ENCODE measurements at regions not wholly inside any gene's neighbourhood (a gene's known extent, or its start where the extent isn't known, plus 50 kb on each side); places are given as distances from the start of the nearest gene placed in this dataset.

DNA sequence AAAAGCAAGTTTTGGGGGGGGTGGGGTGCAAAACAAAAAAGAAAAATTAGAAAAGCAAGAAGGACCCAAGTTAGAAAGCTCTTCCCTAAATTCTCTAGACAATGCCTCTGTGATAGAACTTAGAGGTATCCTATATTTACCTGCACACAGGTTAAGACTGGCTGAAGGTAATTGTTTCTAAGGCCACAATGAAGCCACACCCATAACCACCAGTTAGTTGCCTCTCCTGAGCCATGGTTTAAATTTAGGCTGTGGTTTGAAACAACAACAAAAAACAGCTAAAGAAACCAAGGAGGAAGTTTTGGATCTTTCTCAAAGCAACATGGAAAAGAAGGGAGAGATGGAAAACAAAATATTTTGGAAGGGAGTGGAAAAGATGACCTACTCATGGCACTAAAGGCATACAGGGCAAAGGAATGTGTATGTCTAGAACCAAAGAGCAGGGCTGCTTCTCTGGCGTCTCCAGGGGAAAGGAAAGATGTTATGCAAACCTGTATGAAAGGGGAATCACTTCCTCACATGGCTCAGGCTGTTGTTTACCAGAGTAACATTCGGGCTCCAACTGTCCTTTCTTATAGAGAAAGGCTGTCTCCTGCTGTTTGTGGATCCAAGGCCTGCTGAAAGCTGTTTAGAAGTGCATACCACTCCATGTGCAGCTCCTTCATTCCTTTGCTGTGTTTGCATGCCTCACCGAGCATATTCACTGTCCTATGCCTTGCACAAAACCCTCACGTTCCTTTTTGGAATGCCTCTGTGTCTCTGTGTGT lies 408.9 kb upstream of the MPDZ start:
- ATAC-seq = no peak
- CTCF ChIA-PET = no interaction called here
- intact Hi-C loops (cut with micrococcal nuclease; ENCODE audit: unreplicated experiment) = loop anchor here (10.0 kb wide), 1 partner anchor 416 kb away; no protein-coding TSS in a partner anchor

DNA sequence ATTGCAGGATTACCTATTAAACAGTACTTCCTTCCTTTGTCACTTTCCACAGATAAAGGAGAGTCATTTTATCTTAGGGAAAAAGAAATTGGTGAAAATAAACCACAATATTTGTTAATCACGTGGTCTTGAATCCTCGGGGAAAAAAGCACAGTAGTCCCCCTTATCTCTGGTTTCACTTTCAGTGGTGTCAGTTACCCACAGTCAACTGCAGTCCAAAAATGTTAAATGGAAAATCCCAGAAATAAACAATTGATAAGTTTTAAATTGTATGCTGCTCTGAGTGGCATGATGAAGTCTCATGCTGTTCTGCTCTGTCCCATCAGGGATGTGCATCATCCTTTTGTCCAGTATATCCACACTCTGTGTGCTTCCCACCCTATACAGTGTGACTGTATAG lies 405.2 kb upstream of the MPDZ start:
- ChIA-PET POLR2A (no interaction called here), CTCF (no interaction called here)
- Histone ChIP-seq H3K4me3 (ENCODE audit: low read depth in 2 of 2, low read length in 2 of 2) (no peak overlapping the region), H3K27ac (ENCODE audit: low read length) (no peak overlapping the region), H3K4me1 (ENCODE audit: control insufficient read depth, insufficient read depth, low read length) (no peaks in the 10 kb centered on the region), H3K9me3 (ENCODE audit: control insufficient read depth, insufficient read depth, low read depth, low read length) (no peaks in the 10 kb centered on the region), H3K27me3 (ENCODE audit: control insufficient read depth, insufficient read depth, low read length) (no peaks in the 10 kb centered on the region), H3K36me3 (ENCODE audit: control insufficient read depth, insufficient read depth, low read length) (no peaks in the 10 kb centered on the region; the same call in 1 of the 2 replicates)
- DNase-seq (ENCODE audit: low read depth, low spot score) (no peak), ATAC-seq (no peak)
- intact Hi-C loops (cut with micrococcal nuclease; ENCODE audit: unreplicated experiment) (loop anchor here (10.0 kb wide), 1 partner anchor 420 kb away; no protein-coding TSS in a partner anchor), in situ Hi-C loops (cut with HindIII; ENCODE audit: low pct_unique_long_range_greater_than_20kb, low sequenced_read_pairs) (no loop called here)
- no peak for TF ChIP-seq POLR2AphosphoS5 (IDR thresholded peaks at IDR 0.05; ENCODE audit: low read depth, low read length)
- TF ChIP-seq, protein P1, sequence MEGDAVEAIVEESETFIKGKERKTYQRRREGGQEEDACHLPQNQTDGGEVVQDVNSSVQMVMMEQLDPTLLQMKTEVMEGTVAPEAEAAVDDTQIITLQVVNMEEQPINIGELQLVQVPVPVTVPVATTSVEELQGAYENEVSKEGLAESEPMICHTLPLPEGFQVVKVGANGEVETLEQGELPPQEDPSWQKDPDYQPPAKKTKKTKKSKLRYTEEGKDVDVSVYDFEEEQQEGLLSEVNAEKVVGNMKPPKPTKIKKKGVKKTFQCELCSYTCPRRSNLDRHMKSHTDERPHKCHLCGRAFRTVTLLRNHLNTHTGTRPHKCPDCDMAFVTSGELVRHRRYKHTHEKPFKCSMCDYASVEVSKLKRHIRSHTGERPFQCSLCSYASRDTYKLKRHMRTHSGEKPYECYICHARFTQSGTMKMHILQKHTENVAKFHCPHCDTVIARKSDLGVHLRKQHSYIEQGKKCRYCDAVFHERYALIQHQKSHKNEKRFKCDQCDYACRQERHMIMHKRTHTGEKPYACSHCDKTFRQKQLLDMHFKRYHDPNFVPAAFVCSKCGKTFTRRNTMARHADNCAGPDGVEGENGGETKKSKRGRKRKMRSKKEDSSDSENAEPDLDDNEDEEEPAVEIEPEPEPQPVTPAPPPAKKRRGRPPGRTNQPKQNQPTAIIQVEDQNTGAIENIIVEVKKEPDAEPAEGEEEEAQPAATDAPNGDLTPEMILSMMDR (IDR thresholded peaks at IDR 0.05) = no peak
- no peak for TF ChIP-seq TCF7L2 (IDR thresholded peaks at IDR 0.05; ENCODE audit: low read depth, low read length)
- TF ChIP-seq, protein P2, sequence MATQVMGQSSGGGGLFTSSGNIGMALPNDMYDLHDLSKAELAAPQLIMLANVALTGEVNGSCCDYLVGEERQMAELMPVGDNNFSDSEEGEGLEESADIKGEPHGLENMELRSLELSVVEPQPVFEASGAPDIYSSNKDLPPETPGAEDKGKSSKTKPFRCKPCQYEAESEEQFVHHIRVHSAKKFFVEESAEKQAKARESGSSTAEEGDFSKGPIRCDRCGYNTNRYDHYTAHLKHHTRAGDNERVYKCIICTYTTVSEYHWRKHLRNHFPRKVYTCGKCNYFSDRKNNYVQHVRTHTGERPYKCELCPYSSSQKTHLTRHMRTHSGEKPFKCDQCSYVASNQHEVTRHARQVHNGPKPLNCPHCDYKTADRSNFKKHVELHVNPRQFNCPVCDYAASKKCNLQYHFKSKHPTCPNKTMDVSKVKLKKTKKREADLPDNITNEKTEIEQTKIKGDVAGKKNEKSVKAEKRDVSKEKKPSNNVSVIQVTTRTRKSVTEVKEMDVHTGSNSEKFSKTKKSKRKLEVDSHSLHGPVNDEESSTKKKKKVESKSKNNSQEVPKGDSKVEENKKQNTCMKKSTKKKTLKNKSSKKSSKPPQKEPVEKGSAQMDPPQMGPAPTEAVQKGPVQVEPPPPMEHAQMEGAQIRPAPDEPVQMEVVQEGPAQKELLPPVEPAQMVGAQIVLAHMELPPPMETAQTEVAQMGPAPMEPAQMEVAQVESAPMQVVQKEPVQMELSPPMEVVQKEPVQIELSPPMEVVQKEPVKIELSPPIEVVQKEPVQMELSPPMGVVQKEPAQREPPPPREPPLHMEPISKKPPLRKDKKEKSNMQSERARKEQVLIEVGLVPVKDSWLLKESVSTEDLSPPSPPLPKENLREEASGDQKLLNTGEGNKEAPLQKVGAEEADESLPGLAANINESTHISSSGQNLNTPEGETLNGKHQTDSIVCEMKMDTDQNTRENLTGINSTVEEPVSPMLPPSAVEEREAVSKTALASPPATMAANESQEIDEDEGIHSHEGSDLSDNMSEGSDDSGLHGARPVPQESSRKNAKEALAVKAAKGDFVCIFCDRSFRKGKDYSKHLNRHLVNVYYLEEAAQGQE (IDR thresholded peaks at IDR 0.05; ENCODE audit: insufficient read depth in 1 of 2, low read depth in 2 of 2, low read length in 1 of 2) = no peak
- TF ChIP-seq SIN3A (IDR thresholded peaks at IDR 0.05; ENCODE audit: borderline replicate concordance, insufficient read depth, low read depth, low read length) = no peak
- no TSS peak for BruUV-seq (replicated peaks)

More for the DNA sequence above, 408.9 kb upstream of the MPDZ start:
- POLR2A ChIA-PET = no interaction called here
- TF ChIP-seq, protein P2 (IDR thresholded peaks at IDR 0.05; ENCODE audit: insufficient read depth in 1 of 2, low read depth in 2 of 2, low read length in 1 of 2) = no peak
- TF ChIP-seq, protein P1 (IDR thresholded peaks at IDR 0.05) = no peak
- TF ChIP-seq SIN3A (IDR thresholded peaks at IDR 0.05; ENCODE audit: borderline replicate concordance, insufficient read depth, low read depth, low read length) = no peak
- no peak for TF ChIP-seq TCF7L2 (IDR thresholded peaks at IDR 0.05; ENCODE audit: low read depth, low read length)
- TF ChIP-seq POLR2AphosphoS5 (IDR thresholded peaks at IDR 0.05; ENCODE audit: low read depth, low read length) = no peak
- in situ Hi-C loops (cut with HindIII; ENCODE audit: low pct_unique_long_range_greater_than_20kb, low sequenced_read_pairs) = no loop called here
- Histone ChIP-seq H3K27me3 (ENCODE audit: control insufficient read depth, insufficient read depth, low read length) (no peaks in the 10 kb centered on the region), H3K4me1 (ENCODE audit: control insufficient read depth, insufficient read depth, low read length) (no peaks in the 10 kb centered on the region), H3K4me3 (ENCODE audit: low read depth in 2 of 2, low read length in 2 of 2) (no peak overlapping the region), H3K9me3 (ENCODE audit: control insufficient read depth, insufficient read depth, low read depth, low read length) (no peaks in the 10 kb centered on the region), H3K27ac (ENCODE audit: low read length) (no peak overlapping the region), H3K36me3 (ENCODE audit: control insufficient read depth, insufficient read depth, low read length) (no peaks in the 10 kb centered on the region; the same call in 1 of the 2 replicates)
- BruUV-seq (replicated peaks) = no TSS peak
- no peak for DNase-seq (ENCODE audit: low read depth, low spot score)
